ENCODE measurements at regions not wholly inside any gene's neighbourhood (a gene's known extent, or its start where the extent isn't known, plus 50 kb on each side); places are given as distances from the start of the nearest gene placed in this dataset.

GRCh38 chr2:10517351-10518043 lies 69.4 kb upstream of the ODC1 start:
- TF ChIP-seq CTCF (IDR thresholded peaks at IDR 0.05): no peak
- no peak for TF ChIP-seq POLR2A (IDR thresholded peaks at IDR 0.05)
